ENCODE measurements at regions not wholly inside any gene's neighbourhood (a gene's known extent, or its start where the extent isn't known, plus 50 kb on each side); places are given as distances from the start of the nearest gene placed in this dataset.

DNA sequence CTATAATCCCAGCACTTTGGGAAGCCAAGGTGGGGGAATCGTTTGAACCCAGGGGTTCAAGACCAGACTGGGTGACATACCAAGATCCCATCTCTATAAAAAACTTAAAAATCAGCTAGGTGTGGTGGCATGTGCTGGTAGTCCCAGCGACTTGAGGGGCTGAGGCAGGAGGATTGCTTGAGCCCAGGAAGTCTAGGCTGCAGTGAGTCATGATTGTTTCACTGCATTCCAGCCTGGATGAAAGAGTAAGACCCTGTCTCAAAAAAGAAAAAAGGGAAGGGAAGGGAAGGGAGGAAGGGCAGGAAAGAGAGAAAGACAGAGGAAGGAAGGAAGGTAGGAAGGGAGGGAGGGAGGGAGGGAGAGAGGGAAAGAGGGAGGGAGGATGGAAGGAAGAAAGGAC, 133.7 kb upstream of the LRRN1 start (continued):
- TF ChIP-seq, protein P1, sequence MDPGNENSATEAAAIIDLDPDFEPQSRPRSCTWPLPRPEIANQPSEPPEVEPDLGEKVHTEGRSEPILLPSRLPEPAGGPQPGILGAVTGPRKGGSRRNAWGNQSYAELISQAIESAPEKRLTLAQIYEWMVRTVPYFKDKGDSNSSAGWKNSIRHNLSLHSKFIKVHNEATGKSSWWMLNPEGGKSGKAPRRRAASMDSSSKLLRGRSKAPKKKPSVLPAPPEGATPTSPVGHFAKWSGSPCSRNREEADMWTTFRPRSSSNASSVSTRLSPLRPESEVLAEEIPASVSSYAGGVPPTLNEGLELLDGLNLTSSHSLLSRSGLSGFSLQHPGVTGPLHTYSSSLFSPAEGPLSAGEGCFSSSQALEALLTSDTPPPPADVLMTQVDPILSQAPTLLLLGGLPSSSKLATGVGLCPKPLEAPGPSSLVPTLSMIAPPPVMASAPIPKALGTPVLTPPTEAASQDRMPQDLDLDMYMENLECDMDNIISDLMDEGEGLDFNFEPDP (CRISPR knock-in tag; IDR thresholded peaks at IDR 0.05): no peak
- TF ChIP-seq, protein P2, sequence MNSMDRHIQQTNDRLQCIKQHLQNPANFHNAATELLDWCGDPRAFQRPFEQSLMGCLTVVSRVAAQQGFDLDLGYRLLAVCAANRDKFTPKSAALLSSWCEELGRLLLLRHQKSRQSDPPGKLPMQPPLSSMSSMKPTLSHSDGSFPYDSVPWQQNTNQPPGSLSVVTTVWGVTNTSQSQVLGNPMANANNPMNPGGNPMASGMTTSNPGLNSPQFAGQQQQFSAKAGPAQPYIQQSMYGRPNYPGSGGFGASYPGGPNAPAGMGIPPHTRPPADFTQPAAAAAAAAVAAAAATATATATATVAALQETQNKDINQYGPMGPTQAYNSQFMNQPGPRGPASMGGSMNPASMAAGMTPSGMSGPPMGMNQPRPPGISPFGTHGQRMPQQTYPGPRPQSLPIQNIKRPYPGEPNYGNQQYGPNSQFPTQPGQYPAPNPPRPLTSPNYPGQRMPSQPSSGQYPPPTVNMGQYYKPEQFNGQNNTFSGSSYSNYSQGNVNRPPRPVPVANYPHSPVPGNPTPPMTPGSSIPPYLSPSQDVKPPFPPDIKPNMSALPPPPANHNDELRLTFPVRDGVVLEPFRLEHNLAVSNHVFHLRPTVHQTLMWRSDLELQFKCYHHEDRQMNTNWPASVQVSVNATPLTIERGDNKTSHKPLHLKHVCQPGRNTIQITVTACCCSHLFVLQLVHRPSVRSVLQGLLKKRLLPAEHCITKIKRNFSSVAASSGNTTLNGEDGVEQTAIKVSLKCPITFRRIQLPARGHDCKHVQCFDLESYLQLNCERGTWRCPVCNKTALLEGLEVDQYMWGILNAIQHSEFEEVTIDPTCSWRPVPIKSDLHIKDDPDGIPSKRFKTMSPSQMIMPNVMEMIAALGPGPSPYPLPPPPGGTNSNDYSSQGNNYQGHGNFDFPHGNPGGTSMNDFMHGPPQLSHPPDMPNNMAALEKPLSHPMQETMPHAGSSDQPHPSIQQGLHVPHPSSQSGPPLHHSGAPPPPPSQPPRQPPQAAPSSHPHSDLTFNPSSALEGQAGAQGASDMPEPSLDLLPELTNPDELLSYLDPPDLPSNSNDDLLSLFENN (IDR thresholded peaks at IDR 0.05; ENCODE audit: low read depth in 2 of 2, low read length in 2 of 2): no peak
- TF ChIP-seq, protein P3, sequence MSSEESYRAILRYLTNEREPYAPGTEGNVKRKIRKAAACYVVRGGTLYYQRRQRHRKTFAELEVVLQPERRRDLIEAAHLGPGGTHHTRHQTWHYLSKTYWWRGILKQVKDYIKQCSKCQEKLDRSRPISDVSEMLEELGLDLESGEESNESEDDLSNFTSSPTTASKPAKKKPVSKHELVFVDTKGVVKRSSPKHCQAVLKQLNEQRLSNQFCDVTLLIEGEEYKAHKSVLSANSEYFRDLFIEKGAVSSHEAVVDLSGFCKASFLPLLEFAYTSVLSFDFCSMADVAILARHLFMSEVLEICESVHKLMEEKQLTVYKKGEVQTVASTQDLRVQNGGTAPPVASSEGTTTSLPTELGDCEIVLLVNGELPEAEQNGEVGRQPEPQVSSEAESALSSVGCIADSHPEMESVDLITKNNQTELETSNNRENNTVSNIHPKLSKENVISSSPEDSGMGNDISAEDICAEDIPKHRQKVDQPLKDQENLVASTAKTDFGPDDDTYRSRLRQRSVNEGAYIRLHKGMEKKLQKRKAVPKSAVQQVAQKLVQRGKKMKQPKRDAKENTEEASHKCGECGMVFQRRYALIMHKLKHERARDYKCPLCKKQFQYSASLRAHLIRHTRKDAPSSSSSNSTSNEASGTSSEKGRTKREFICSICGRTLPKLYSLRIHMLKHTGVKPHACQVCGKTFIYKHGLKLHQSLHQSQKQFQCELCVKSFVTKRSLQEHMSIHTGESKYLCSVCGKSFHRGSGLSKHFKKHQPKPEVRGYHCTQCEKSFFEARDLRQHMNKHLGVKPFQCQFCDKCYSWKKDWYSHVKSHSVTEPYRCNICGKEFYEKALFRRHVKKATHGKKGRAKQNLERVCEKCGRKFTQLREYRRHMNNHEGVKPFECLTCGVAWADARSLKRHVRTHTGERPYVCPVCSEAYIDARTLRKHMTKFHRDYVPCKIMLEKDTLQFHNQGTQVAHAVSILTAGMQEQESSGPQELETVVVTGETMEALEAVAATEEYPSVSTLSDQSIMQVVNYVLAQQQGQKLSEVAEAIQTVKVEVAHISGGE (CRISPR knock-in tag; IDR thresholded peaks at IDR 0.05): no peak
- TF ChIP-seq ZBTB8A (IDR thresholded peaks at IDR 0.05; ENCODE audit: partially characterized antibody): no peak
- TF ChIP-seq BRF1 (IDR thresholded peaks at IDR 0.05; ENCODE audit: borderline replicate concordance, extremely low read depth, insufficient read length): no peak
- TF ChIP-seq, protein P4, sequence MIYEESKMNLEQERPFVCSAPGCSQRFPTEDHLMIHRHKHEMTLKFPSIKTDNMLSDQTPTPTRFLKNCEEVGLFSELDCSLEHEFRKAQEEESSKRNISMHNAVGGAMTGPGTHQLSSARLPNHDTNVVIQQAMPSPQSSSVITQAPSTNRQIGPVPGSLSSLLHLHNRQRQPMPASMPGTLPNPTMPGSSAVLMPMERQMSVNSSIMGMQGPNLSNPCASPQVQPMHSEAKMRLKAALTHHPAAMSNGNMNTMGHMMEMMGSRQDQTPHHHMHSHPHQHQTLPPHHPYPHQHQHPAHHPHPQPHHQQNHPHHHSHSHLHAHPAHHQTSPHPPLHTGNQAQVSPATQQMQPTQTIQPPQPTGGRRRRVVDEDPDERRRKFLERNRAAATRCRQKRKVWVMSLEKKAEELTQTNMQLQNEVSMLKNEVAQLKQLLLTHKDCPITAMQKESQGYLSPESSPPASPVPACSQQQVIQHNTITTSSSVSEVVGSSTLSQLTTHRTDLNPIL (CRISPR knock-in tag; IDR thresholded peaks at IDR 0.05): no peak
- no peak for TF ChIP-seq KAT7 (CRISPR knock-in tag; IDR thresholded peaks at IDR 0.05; ENCODE audit: borderline replicate concordance)
- no peak for TF ChIP-seq GABPB2 (CRISPR knock-in tag; conservative IDR thresholded peaks at IDR 0.05)
- no peak for TF ChIP-seq GTF2F1 (IDR thresholded peaks at IDR 0.05; ENCODE audit: low read depth, low read length)
- TF ChIP-seq, protein P5, sequence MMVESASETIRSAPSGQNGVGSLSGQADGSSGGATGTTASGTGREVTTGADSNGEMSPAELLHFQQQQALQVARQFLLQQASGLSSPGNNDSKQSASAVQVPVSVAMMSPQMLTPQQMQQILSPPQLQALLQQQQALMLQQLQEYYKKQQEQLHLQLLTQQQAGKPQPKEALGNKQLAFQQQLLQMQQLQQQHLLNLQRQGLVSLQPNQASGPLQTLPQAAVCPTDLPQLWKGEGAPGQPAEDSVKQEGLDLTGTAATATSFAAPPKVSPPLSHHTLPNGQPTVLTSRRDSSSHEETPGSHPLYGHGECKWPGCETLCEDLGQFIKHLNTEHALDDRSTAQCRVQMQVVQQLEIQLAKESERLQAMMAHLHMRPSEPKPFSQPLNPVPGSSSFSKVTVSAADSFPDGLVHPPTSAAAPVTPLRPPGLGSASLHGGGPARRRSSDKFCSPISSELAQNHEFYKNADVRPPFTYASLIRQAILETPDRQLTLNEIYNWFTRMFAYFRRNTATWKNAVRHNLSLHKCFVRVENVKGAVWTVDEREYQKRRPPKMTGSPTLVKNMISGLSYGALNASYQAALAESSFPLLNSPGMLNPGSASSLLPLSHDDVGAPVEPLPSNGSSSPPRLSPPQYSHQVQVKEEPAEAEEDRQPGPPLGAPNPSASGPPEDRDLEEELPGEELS (CRISPR knock-in tag; IDR thresholded peaks at IDR 0.05; ENCODE audit: borderline replicate concordance): no peak
- no peak for TF ChIP-seq ZNF133 (CRISPR knock-in tag; IDR thresholded peaks at IDR 0.05)
- no peak for TF ChIP-seq RBM17 (IDR thresholded peaks at IDR 0.05; ENCODE audit: borderline replicate concordance, low read depth, low read length)
- no peak for TF ChIP-seq ZNF3 (CRISPR knock-in tag; IDR thresholded peaks at IDR 0.05)
- TF ChIP-seq, protein P6, sequence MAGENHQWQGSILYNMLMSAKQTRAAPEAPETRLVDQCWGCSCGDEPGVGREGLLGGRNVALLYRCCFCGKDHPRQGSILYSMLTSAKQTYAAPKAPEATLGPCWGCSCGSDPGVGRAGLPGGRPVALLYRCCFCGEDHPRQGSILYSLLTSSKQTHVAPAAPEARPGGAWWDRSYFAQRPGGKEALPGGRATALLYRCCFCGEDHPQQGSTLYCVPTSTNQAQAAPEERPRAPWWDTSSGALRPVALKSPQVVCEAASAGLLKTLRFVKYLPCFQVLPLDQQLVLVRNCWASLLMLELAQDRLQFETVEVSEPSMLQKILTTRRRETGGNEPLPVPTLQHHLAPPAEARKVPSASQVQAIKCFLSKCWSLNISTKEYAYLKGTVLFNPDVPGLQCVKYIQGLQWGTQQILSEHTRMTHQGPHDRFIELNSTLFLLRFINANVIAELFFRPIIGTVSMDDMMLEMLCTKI (IDR thresholded peaks at IDR 0.05; ENCODE audit: partially characterized antibody): no peak

Measured in K562 (cell line).